ENCODE measurements at regions not wholly inside any gene's neighbourhood (a gene's known extent, or its start where the extent isn't known, plus 50 kb on each side); places are given as distances from the start of the nearest gene placed in this dataset.

- DNase-seq (ENCODE audit: low read depth): no peak
Observed at GRCh38 chr6:68391953-68392352, 243.1 kb upstream of the ADGRB3 start.

- no peak for DNase-seq (ENCODE audit: low read depth)
Observed at GRCh38 chr6:68372991-68373390, 262.1 kb upstream of the ADGRB3 start.

GRCh38 chr6:68368845-68369244, 266.2 kb upstream of the ADGRB3 start:
- DNase-seq (ENCODE audit: low read depth): no peak

GRCh38 chr6:68364271-68364805, 270.7 kb upstream of the ADGRB3 start:
- DNase-seq (ENCODE audit: low read depth): no peak

- DNase-seq (ENCODE audit: low read depth): no peak
Observed at GRCh38 chr6:68343901-68344300, 291.2 kb upstream of the ADGRB3 start.

- DNase-seq (ENCODE audit: low read depth): no peak
Observed at GRCh38 chr6:68342286-68342685, 292.8 kb upstream of the ADGRB3 start.

GRCh38 chr6:68339488-68340131, 295.5 kb upstream of the ADGRB3 start:
- no peak for DNase-seq (ENCODE audit: low read depth)

- DNase-seq (ENCODE audit: low read depth): no peak
Observed at GRCh38 chr6:68333442-68333841, 301.6 kb upstream of the ADGRB3 start.

- DNase-seq (ENCODE audit: low read depth): no peak
Observed at GRCh38 chr6:68328156-68328555, 306.9 kb upstream of the ADGRB3 start.

- no peak for DNase-seq (ENCODE audit: low read depth)
Observed at GRCh38 chr6:68326762-68327161, 308.3 kb upstream of the ADGRB3 start.

GRCh38 chr6:68317366-68317765, 317.7 kb upstream of the ADGRB3 start:
- DNase-seq (ENCODE audit: low read depth): no peak

GRCh38 chr6:68313911-68314310, 321.2 kb upstream of the ADGRB3 start:
- no peak for DNase-seq (ENCODE audit: low read depth)

- DNase-seq (ENCODE audit: low read depth): no peak
Observed at GRCh38 chr6:68307301-68307700, 327.8 kb upstream of the ADGRB3 start.

GRCh38 chr6:68296126-68296525, 339.0 kb upstream of the ADGRB3 start:
- no peak for DNase-seq (ENCODE audit: low read depth)

GRCh38 chr6:68282646-68283045, 352.4 kb upstream of the ADGRB3 start:
- DNase-seq (ENCODE audit: low read depth): no peak

- no peak for DNase-seq (ENCODE audit: low read depth)
Observed at GRCh38 chr6:68279793-68280557, 355.1 kb upstream of the ADGRB3 start.

GRCh38 chr6:68273297-68273696, 361.8 kb upstream of the ADGRB3 start:
- DNase-seq (ENCODE audit: low read depth): no peak

- DNase-seq (ENCODE audit: low read depth): no peak
Observed at GRCh38 chr6:68256391-68256790, 378.7 kb upstream of the ADGRB3 start.

GRCh38 chr6:68252632-68253031, 382.4 kb upstream of the ADGRB3 start:
- DNase-seq (ENCODE audit: low read depth): no peak

- no peak for DNase-seq (ENCODE audit: low read depth)
Observed at GRCh38 chr6:68247782-68248181, 387.3 kb upstream of the ADGRB3 start.

GRCh38 chr6:68240726-68241125, 394.4 kb upstream of the ADGRB3 start:
- DNase-seq (ENCODE audit: low read depth): no peak

- no peak for DNase-seq (ENCODE audit: low read depth)
Observed at GRCh38 chr6:68239034-68239433, 396.0 kb upstream of the ADGRB3 start.

- DNase-seq (ENCODE audit: low read depth): no peak
Observed at GRCh38 chr6:68238097-68238601, 396.9 kb upstream of the ADGRB3 start.
